Hematopoietic multipotent progenitor cell treated with erythropoietin and hydrocortisone succinate and interleukin-3 and kit ligand, for 8 days (in vitro differentiated cells): ENCODE measurements at regions not wholly inside any gene's neighbourhood (a gene's known extent, or its start where the extent isn't known, plus 50 kb on each side); places are given as distances from the start of the nearest gene placed in this dataset.

ENCODE experiments used
- DNase-seq: peaks from one replicate; pipeline ENCODE4 v3.0.0-alpha.2; 2015

DNA sequence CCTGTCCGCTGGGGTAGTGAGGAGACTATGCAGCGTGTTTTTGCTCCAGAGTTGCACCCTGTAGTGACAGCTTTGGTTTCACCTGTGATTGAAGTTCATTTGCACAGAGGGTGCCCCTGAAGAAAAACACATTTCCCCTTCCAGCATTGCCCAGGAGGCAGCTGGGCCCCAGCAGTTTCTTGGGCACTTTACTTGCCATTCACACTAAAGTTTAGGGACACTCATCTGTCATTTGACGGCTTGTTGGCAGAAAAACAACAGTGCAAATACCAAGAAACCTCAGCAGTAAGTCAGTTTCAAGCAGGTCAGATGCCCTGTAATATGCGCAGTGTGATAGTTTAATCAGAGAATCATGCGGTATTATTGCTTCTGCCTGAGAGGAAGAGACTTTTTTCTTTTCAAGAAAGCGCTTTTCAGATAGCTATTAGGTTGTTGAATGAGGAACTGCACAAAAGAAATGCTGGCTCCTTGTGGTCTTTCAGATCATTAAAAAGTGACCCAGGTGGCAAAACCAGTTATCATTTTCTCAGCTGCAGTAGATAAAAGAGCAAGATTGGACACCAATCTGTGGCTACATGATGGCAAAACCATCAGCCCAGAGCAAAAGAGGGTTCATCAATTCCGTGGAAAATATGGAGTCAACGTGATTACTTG lies 136.2 kb upstream of the PUM3 start:
- DNase-seq: no peak

DNA sequence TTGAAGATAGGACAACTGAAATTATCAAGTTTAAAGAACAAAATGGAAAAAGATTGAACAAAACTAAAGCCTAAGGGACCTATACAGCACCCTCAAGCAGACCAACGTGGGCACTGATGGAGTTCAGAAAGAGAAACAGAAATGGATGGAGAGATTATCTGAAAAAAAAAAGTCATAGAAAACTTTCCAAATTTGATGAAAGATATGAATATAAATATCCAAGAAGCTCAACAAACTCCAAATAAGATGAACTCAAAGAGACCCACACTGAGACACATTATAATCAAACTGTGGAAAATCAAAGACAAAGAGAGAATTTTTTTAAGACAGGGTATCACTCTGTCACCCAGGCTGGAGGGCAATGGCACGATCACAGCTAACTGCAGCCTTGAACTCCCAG lies 128.6 kb upstream of the PUM3 start:
- DNase-seq: no peak

DNA sequence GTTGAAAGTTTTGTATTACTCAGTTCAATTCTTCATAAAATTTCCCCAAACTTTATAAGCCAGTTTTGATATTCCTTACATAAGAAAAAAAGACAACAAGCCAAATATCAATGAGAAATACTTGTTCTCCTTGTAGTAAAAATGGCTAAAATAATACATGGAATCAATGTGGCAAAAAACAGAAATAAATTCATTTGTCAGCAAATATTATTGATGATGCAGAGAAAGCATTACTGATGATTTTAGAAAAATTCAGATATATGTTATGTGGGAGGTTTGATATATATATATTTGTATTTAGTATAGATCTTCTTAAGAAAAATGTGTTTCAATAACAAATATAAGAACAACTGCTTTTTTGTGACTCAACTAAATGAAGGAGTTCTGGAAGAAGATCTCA lies 127.0 kb upstream of the PUM3 start:
- DNase-seq: no peak

DNA sequence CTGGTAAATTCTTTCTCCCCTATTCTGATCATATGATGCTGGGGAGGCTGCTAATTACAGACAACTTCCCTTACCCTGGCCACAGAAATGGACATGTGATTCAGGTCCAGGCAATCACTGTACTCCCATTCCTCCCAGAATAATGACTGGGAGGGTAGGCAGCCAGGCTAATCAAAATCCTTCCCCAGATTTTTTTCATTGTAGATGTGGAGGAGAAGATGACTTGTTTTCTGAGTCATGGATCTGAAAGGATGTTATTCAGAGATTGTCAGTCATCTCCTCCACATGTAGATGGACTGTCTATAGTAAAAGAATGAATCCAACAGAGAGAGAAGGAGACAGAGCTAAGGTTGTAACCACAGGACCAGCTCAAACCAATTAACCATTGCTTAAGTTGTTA lies 123.9 kb upstream of the PUM3 start:
- no peak for DNase-seq

DNA sequence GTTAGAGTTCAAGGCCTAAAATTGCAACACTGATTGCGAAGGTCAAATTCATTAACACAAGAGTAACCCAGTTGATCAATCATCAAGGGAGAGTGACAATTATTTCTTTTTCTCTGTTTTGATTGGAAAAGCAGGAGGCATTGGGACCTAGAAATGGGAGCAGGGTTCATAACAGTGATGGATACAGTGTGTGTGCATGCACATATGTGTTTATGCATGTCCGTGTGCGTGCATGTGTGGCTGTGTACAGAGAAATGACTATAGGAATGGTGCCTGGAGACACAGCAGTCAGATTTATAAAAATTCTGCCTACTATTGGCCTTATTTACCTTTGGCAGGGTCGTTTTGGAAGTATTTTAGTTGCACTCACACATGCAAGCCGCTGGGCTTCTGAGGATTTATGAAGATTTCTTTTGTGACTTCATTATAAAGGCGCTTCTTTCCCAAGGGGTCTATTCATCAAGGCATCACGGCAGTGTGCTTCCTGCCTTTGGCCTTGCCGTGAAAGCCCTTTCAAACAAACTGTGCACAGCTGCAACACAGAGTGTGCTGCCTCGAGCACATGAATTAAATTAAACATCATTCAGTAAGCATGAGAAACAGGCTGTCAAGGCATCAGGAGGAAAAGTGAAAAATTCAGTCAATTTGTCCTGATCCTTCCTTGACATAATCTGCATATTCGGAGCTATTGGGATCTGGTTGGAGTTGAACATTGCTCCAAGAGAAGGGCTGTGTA lies 122.8 kb upstream of the PUM3 start:
- DNase-seq: no peak

DNA sequence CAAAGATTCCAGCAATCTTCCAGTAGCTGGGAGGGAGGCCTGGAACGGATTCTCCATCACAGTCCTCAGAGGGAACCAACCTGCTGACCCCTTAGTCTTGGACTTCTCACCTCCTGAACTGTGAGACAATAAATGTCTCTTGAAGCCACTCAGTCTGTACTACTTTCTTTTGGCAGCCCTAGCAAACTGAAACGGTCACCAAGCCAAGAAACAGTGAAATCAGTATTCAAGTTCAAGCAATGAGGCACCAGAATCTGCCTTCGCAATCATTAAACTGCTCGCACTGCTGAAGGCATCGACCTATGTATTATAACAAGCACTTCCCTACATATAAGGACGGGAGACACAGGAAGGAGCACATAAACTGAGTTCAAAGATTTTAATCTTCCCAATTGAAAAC lies 120.6 kb upstream of the PUM3 start:
- DNase-seq: no peak

DNA sequence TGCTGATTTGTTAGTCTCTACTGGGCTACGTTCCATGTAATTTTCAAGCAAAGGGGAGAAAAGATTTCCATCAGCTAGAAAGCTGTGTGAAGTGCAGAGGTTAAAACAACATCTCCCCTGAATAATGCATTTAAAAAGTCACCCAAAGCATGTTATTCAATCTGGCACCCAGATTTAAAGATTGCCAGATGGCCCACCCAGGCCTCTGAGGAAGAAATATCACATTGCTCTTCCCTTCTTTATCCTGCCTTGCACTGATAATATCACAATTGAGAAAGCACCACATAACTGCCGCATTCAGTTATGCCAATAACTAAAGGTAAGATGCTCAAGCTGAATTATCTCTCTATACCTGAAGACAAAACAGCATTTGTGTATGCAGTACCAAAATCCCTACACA lies 119.4 kb upstream of the PUM3 start:
- DNase-seq: no peak

DNA sequence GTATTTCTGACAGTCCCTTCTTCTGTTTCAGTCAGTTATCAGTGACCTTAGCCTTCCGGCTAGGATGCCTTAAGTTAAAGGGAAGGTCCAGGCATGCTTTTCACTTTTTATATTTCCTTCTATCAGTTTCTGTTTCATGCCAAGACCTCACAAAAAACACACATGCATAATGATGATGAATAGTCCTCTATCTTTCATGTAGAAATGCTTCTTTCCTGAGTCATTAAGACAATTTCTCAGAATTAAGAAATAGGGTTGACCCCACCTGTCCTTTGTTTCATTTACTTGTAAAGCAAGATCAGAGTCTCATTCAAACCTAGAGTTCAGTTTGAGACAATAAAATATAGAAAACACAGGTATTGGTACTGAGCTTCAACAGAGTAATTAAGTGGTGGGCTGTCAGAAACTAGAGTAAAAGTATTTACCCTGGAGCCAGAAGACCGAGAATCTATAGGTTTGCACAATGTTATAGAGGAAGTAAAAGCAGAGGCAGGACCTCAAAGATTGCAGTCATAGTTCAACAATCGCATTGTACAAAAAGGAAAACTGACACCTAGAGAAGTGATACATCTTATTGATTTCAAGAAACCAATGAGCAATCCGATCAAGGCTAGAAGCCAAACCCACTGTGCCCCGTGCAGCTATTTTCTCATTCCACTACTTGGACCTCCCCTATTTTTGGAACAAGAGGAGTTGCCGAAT lies 118.7 kb upstream of the PUM3 start:
- DNase-seq: no peak

DNA sequence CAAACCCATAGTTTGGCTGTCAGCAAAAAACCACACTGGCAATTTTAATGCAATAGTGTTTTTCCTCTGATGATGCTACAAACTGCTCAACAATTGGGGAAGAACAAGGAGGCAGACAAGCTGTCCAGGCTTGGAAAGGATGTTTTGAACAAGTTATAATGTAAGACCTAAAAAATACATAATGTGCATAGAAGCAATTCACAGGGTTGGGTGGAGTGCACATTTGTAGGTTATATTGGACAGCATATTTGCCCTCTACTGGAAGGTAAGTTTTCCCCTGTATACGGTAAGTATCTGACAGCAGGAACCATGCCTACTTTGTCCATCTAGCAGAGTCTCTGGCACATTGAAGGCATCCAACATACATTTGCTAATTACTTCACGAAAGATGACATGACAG lies 114.3 kb upstream of the PUM3 start:
- DNase-seq: no peak

DNA sequence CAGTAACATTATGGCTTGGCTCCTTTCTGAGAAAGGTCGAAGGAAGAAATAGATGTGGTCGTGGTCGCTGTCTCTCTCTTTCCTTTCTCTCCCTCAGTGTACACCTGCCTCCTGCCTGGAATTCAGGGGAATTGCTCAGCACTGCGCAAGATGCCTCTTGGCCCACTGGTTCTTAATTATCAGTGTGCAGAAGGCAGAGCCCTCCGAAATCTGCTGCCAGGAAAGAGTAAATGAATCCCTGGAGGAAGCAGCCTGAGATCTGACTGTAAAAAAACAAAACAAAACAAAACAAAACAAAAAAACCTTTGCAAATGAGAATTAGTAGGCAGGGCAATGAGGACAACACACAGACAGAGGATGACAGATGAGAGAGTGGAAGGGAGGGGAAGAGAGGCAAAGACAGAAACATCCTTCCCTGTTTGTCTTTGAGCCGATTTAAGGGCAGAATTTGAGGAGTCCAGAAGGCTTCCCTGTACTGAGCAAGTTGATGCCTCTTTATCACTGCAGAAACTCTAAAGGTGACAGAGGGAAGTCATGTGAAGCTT lies 113.8 kb upstream of the PUM3 start:
- DNase-seq: no peak

DNA sequence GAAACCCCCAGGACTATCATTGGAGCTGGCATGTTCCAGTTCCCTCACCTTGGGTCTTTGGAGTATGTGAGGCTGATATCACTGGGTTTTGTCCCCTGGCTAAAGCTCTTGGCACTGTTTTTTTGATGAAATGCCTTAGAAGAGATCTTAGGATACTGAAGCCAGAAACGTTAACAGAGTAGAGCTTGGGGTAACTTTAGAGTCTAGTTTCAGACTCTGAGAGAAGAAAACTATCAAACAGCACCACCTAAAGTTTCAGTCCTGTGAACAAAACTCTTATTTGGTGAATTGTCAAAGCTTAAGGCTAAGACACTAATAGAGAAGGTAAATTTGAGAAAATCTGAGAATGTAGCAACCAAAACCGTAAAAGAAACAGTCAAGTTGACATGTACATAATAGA lies 111.7 kb upstream of the PUM3 start:
- no peak for DNase-seq

DNA sequence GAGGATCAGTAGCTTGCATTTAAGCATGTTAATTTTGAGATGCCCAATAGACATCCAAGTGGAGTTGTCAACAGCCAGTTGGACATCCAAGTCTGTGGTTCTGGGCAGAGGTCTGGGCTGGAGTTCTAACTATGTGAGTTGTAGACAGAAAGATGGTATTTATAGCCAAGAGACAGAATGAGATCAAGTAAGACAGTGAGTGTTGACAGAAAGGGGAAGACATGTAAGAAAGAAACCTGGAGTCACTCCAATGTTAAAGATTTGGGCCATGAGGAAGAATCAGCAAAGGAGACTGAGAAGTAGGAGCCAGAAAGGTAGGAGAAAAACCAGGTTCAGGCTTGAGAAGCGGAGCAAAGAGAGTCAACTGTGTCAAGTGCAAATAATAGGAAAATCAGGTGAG lies 95.5 kb upstream of the PUM3 start:
- DNase-seq: no peak

DNA sequence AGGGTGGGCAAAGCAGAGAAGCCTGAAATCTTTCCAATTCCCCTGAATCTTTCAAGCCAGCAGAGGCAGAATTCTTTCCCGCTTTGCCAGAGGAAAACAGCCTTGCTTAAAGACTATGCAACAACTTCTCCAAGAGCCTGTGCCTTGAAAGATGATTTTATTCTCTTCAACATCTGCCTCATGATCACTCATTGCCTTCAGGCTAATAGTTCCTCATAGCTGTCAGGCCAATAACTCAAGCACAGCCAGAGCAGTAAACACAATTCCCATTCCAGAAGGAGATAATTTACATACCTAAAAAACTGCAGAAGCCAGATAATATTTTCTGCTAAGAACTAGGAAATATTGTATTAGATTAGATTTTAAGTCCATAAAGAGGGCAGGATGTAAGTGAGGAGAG lies 92.3 kb upstream of the PUM3 start:
- DNase-seq: no peak

DNA sequence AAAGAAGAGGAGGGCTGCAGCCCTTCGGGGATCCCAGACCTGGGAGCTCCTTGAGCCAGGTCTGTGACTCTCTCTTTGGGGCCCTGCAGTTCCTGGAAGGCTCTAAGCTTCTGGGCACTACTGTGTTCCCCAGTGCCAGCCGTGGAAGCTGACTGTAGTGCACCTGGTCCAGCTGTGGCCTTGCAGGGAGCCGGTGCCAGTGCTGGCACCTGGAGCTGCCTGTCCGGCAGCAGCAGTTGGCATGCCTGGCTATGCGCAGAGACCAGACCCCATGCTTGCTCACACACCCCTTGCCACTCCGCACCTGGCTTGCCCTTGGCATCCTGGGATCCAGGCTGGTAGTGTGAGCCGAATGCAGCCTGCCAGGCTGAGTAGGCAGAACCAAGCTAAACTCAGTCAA lies 91.0 kb upstream of the PUM3 start:
- no peak for DNase-seq

DNA sequence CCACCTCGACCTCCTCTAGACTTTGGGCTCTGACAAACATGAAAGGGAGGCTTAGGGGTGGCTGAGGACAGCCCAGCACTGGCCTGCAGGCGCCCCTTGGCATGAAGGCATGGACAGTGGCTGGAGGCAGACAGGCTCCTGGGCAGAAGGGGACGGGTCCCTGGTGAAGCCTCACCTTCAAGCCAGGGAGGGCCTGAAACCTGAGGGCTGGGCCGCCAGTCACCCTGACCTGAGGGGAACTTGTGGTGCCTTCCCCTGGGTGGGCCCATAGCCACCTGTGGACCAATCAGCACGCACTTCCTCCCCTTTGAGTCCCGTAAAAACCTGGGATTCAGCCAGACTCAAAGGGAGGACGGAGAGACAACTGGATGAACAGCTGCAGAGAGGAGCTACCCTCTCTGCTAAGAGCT lies 90.4 kb upstream of the PUM3 start:
- DNase-seq: no peak

DNA sequence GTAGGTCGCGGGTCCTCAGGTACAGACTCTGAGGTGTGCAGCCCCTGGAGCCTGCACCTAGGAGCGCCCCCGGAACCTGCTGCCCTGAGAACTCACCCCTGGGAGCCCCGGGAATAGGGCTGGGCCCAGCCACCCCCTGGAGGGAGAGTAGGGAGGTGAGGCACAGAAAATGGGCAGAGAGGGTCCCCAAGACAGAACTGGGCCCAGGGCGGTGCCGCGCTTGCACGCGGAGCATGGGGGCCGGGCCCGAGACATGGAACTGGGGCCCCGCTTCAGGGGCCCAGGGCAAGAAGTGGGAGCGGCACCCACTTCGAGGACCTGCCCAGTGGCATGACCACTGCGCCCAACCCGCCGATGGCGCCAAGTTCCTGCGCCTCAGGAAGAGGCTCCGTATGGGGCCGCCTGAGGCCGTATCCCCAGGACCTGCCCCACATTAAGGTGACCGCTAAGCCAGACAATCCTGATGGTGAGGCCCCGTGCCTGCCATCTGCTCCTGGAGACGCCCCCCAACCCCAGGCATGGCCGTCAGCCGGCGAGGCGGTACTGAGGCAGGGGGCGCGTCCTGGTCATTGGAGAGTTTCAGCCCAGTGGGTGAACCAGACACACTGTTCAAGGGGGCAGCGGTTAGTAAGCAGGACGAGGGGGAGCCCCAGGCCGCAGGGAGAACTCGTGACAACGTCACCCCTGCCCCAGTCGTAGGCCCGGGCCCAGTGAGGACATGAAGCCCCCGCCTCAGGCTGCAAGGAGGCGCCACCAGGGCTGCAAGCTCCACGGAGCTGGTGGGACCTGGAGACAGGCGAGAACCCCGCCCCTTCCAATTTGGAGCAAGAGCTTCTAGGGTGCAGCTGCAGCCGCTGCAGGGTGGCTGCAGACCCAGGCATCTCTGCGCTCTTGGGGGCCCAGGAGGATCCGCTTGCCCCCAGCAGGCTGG lies 89.5 kb upstream of the PUM3 start:
- DNase-seq: no peak

DNA sequence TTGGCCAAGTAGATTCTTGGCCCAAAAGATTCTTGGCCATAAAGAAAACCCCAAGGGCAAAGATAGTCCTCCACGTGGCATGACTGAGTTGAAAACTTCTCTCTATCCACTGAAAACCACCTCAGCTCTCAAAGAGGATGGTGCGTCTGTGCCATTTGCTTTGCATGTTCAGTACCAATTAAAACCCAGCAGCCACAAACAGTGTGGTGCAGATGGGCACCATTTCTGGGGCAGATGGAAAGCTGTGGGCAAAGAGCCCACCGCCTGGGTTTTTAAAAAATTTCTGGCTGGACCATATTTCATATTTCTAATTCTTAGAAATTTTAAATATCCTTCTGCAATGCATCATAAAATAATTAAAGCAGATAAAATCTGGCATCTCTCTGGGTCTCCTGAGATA lies 84.5 kb upstream of the PUM3 start:
- no peak for DNase-seq

DNA sequence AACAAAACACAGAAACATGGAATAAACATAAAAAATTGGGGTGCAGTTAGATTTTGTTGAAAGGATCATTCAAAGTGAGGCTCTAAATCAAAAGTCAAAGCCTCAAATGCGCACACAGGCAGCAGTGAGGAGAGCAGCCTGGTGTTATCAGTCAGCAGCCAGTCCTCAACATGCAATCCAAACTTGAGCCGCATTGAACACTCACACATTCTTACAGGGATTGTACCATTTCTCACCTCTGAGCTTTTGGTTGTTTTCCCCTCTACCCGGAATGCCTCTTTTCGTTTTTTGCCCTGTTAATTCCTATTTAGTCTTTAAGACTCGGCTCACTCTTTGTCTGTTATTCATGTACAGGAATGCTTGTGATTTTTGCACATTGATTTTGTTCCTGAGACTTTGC lies 81.1 kb upstream of the PUM3 start:
- no peak for DNase-seq

DNA sequence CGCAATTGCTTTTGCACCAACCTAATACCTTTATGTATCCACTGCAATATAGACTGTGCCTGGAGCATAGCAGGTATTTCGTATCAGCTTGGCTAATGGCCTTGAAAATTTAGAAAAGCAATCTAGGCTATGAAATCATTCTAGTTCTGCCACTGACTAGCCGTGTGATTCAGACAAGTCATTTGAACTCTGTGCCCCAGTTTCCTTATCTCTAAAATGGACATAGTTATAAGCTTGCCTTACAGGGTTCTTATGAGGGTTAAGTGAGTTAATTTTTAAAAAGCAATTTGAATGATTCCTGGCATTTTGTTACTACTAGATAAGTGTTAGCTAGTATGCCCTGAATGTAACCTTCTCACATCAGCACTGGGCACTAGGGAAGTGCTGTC lies 80.5 kb upstream of the PUM3 start:
- DNase-seq: no peak

DNA sequence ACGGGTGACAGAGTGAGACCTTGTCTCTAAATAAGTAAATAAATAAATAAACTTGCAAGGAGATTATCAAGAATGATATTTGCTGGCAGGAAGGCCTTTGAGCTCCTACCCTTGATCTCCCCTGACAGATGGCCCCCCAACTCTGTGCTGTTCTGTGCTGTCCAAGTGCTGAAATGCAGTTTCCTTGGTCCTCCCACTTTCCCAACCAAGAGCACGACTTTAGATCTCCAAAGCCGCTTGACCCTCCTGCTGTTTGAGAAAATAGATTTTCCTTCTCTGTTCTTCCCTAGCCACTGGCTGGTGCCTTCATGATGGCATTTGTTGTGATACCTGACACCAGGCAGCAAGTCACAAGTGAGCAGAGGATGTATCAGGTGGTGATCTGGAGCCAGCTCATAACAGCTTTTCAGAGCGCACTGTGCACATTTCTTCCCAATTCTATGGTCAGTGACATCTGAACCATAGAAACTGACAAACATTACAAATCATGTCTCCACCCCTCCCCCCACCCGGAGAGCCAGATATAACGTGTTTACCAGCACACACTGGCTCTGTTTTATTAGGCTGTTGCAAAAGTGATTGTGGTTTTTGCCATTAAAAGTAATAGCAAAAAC lies 80.0 kb upstream of the PUM3 start:
- DNase-seq: no peak

DNA sequence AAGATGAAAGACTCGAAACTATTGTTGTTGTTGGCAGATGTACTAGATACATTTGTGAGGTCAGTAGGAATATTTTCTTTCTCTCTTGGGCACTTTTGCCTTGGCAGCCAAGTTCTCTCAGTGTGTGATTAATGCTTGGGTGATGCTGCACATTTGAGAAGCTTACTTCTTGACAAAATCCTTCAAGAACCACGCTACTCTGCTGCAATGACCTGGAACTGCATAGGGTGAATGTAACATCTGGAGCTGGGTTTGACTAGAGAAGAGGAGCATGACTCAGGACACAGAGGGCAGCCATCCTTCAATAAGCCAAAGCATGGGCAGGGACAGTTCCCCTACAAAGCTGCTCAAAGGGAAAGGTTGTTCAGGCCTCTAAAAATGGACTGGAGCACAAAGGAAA lies 75.5 kb upstream of the PUM3 start:
- DNase-seq: no peak

DNA sequence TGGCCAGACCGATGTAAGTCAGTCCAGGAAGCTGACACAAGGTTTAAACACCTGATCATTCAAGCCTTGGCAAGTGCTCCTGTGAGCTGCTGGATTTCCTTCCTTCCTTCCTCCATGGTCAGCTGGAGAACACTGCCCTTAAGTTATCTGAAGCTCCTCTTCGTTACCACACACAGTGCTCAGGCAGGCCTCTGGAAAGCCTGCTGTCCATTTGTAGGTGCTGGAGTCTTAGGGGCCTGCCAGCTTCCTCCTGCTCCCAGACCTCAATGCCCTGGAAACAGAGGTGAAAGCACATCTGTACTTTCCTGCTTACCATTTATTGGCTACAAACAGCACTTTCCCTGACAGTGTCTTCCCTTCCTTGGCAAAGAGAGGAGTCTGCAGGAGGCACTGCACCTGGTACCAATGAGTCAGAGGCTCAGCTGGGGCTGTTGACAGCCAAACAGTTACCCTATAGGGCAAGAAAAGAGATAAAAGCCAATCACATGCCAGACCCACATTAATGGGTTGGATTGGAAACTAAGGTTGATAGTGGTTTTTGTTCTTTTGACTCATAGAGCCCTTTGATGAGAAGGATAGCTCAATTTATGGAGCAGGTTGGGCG lies 72.6 kb upstream of the PUM3 start:
- no peak for DNase-seq
